PC-9 (cell line): ENCODE measurements at regions not wholly inside any gene's neighbourhood (a gene's known extent, or its start where the extent isn't known, plus 50 kb on each side); places are given as distances from the start of the nearest gene placed in this dataset.

Source experiments
- EZH2 ChIP-seq: fragments of 200-600 bp; sonication (generic); IDR thresholded peaks from 2 replicates; pipeline ENCODE4 v1.8.0; 2017; ENCODE audit warnings: antibody characterized with exemption, low read depth
- TF ChIP-seq, protein P1 (sequence below): fragments of 200-600 bp; sonication (generic); conservative IDR thresholded peaks from 2 replicates; pipeline ENCODE4 v1.6.1; 2017; ENCODE audit warnings: mixed run types, antibody characterized with exemption, mild to moderate bottlenecking, moderate library complexity

DNA sequence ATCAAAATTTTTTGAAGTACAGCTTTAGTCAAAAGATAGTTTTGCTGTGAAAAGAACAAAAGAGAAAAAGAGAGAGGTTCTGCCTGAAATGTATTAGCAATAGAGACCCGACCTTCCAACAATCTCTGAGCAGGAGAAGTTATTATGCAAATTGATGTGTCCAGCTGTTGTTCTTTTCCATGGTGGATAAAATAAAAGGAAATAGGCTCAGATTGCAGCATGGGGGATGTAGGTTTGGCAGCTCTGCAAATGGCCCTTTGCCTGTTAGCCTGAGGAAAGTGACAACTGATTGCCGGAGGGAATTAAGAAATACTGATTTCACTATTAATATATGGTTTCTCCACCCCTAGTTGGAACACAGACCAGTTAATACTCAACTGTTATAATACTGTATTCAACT, 1283.2 kb upstream of the NXPH2 start:
- TF ChIP-seq, protein P1, sequence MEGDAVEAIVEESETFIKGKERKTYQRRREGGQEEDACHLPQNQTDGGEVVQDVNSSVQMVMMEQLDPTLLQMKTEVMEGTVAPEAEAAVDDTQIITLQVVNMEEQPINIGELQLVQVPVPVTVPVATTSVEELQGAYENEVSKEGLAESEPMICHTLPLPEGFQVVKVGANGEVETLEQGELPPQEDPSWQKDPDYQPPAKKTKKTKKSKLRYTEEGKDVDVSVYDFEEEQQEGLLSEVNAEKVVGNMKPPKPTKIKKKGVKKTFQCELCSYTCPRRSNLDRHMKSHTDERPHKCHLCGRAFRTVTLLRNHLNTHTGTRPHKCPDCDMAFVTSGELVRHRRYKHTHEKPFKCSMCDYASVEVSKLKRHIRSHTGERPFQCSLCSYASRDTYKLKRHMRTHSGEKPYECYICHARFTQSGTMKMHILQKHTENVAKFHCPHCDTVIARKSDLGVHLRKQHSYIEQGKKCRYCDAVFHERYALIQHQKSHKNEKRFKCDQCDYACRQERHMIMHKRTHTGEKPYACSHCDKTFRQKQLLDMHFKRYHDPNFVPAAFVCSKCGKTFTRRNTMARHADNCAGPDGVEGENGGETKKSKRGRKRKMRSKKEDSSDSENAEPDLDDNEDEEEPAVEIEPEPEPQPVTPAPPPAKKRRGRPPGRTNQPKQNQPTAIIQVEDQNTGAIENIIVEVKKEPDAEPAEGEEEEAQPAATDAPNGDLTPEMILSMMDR = no peak
- no peak for TF ChIP-seq EZH2
